ENCODE measurements at regions not wholly inside any gene's neighbourhood (a gene's known extent, or its start where the extent isn't known, plus 50 kb on each side); places are given as distances from the start of the nearest gene placed in this dataset.

DNA sequence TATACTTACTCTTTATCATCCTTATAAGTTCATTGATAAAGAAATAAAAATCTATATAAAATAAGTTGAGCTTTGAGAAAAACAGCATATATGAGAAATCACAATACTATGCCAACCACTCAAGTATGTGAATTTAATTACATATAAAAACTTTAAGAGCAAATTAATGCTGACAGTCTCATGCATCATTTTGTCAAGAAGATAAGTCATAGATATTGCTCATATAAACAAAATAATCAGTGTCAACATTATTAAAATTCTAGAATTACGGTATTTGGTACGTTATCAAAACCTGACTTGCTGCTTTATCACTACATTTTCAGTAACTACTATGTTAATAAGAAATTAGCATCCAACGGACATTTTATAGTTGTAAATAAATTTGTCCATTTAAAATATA is 111.2 kb downstream of the FBXO8 start:
- TF ChIP-seq, protein P1, sequence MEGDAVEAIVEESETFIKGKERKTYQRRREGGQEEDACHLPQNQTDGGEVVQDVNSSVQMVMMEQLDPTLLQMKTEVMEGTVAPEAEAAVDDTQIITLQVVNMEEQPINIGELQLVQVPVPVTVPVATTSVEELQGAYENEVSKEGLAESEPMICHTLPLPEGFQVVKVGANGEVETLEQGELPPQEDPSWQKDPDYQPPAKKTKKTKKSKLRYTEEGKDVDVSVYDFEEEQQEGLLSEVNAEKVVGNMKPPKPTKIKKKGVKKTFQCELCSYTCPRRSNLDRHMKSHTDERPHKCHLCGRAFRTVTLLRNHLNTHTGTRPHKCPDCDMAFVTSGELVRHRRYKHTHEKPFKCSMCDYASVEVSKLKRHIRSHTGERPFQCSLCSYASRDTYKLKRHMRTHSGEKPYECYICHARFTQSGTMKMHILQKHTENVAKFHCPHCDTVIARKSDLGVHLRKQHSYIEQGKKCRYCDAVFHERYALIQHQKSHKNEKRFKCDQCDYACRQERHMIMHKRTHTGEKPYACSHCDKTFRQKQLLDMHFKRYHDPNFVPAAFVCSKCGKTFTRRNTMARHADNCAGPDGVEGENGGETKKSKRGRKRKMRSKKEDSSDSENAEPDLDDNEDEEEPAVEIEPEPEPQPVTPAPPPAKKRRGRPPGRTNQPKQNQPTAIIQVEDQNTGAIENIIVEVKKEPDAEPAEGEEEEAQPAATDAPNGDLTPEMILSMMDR (conservative IDR thresholded peaks at IDR 0.05; ENCODE audit: low read length) = no peak
- TF ChIP-seq EZH2phosphoT487 (IDR thresholded peaks at IDR 0.05; ENCODE audit: borderline replicate concordance) = no peak

All from Loucy (cell line).